22Rv1 (cell line): ENCODE measurements at regions not wholly inside any gene's neighbourhood (a gene's known extent, or its start where the extent isn't known, plus 50 kb on each side); places are given as distances from the start of the nearest gene placed in this dataset.

ENCODE experiments used
- CTCF ChIP-seq: fragments of 450-650 bp; IDR thresholded peaks from 2 replicates; pipeline ENCODE4 v1.5.1; 2017; ENCODE audit warnings: mild to moderate bottlenecking
- ZFX ChIP-seq: fragments of 450-650 bp; IDR thresholded peaks from 2 replicates; pipeline ENCODE4 v1.6.1; 2017; ENCODE audit warnings: antibody characterized with exemption, borderline replicate concordance

DNA sequence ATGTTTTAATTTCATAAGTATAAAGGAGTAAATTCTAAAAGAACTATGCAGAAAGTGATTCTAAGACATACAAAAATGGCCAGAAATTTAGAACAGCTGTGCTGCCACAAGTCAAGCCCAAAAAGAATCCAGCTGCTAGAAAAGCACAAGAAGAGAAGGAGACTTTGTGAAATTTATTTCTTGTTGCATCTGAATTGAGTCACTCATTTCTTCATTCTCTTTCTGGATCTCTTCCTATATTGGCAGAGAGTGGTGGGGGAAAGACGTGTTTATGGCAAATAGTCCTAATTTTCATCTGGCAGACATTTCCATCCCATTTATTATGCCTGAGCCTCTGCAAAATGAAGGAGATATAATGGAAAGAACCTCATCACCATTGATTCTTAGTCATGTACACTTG is 139.6 kb upstream of the CTTNBP2NL start:
- no peak for TF ChIP-seq CTCF
- TF ChIP-seq ZFX = no peak
